GM23248 (cell line): ENCODE measurements at regions not wholly inside any gene's neighbourhood (a gene's known extent, or its start where the extent isn't known, plus 50 kb on each side); places are given as distances from the start of the nearest gene placed in this dataset.

Experiments used
- DNase-seq: peaks from one replicate; pipeline ENCODE4 v3.0.0-alpha.2; 2015
- H2AFZ ChIP-seq: fragments of 200-600 bp; sonication (generic); 2 replicates; pipeline ENCODE4 v1.6.1; 2016; ENCODE audit warnings: antibody characterized with exemption
- H3F3A ChIP-seq: fragments of 200-600 bp; sonication (generic); 2 replicates; pipeline ENCODE4 v1.6.1; 2016; ENCODE audit warnings: mild to moderate bottlenecking, antibody characterized with exemption, mixed run types; ENCODE audit not compliant: insufficient read depth
- H3K27ac ChIP-seq: fragments of 200-600 bp; sonication (generic); 2 replicates; pipeline ENCODE4 v1.5.1; 2016; ENCODE audit warnings: mild to moderate bottlenecking
- H3K27me3 ChIP-seq: fragments of 200-600 bp; sonication (generic); replicated peaks from 2 replicates; pipeline ENCODE4 v1.6.1; 2016; ENCODE audit warnings: mild to moderate bottlenecking; ENCODE audit not compliant: insufficient read depth
- H3K36me3 ChIP-seq: fragments of 200-600 bp; sonication (generic); 2 replicates; pipeline ENCODE4 v1.6.1; 2016; ENCODE audit warnings: low read depth, mild to moderate bottlenecking
- H3K4me1 ChIP-seq: fragments of 200-600 bp; sonication (generic); 2 replicates; pipeline ENCODE4 v1.6.1; 2016; ENCODE audit warnings: mild to moderate bottlenecking; ENCODE audit not compliant: insufficient read depth
- H3K4me2 ChIP-seq: fragments of 200-600 bp; sonication (generic); one replicate; pipeline ENCODE4 v1.6.1; 2016; ENCODE audit warnings: mild to moderate bottlenecking; ENCODE audit not compliant: unreplicated experiment
- H3K4me3 ChIP-seq: fragments of 200-600 bp; sonication (generic); 2 replicates; pipeline ENCODE4 v1.5.1; 2016; ENCODE audit warnings: mild to moderate bottlenecking
- H3K79me2 ChIP-seq: fragments of 200-600 bp; sonication (generic); 2 replicates; pipeline ENCODE4 v1.6.1; 2016; ENCODE audit warnings: mild to moderate bottlenecking; ENCODE audit not compliant: insufficient read depth
- H3K9ac ChIP-seq: fragments of 200-600 bp; sonication (generic); 2 replicates; pipeline ENCODE4 v1.6.1; 2016; ENCODE audit warnings: mild to moderate bottlenecking
- H3K9me2 ChIP-seq: fragments of 200-600 bp; sonication (generic); 2 replicates; pipeline ENCODE4 v1.6.1; 2016; ENCODE audit warnings: mixed run types, mild to moderate bottlenecking, moderate library complexity; ENCODE audit not compliant: insufficient read depth
- H3K9me3 ChIP-seq: fragments of 200-600 bp; sonication (generic); one replicate; pipeline ENCODE4 v1.6.1; 2017; ENCODE audit warnings: low read depth
- H4K20me1 ChIP-seq: fragments of 200-600 bp; sonication (generic); 2 replicates; pipeline ENCODE4 v1.6.0; 2016; ENCODE audit not compliant: insufficient read depth
- EZH2 ChIP-seq: fragments of 200-600 bp; sonication (generic); IDR thresholded peaks from 2 replicates; pipeline ENCODE4 v1.6.1; 2018; ENCODE audit warnings: antibody characterized with exemption, mild to moderate bottlenecking; ENCODE audit not compliant: insufficient read depth, poor library complexity, severe bottlenecking
- EZH2phosphoT487 ChIP-seq: fragments of 200-600 bp; sonication (generic); IDR thresholded peaks from 2 replicates; pipeline ENCODE4 v1.6.1; 2018; ENCODE audit warnings: antibody characterized with exemption, moderate library complexity, mild to moderate bottlenecking, low read depth; ENCODE audit not compliant: insufficient read depth
- WGBS, 2 experiments: methylation state at CpG; one replicate each; pipeline ENCODE4 v1.1.6; 2015 to 2017; ENCODE audit warnings: low lambda C conversion rate in 2 of 2, low coverage in 1 of 2; ENCODE audit errors: missing lambda C conversion rate in 2 of 2; 5-methylcytosine and 5-hydroxymethylcytosine counted together
- in situ Hi-C: fragments of 300-500 bp; cut with MboI; formaldehyde crosslinking; loops from 2 replicates; pipeline ENCODE4 v1.15.0; 2020

DNA sequence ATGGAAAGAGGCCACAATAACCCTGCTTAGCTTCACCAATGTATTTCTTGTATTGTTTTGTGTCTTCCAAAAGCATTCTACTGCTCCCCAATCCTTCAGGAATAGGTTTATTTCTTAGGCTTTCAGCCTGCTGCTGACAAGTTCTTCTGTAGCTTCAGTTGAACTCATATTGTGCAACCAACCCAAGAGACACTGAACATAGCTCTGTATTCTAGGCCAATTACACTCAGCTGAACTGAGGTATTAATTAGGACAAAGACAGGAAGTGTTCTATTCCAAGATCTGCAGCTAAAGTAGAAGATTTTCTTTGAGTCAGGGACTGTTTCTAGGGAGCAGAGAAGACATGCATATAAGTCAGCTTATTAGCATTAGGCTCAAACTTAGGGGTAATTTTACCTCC is 151.8 kb downstream of the LHFPL1 start:
- Histone ChIP-seq H3F3A (no peaks in the 10 kb centered on the region), H3K79me2 (no peaks in the 10 kb centered on the region), H3K4me3 (no peak overlapping the region), H3K9ac (no peak overlapping the region), H3K4me2 (no peak overlapping the region), H3K9me3 (no peaks in the 10 kb centered on the region), H3K9me2 (no peaks in the 10 kb centered on the region), H3K36me3 (no peaks in the 10 kb centered on the region), H2AFZ (no peak overlapping the region), H3K27me3 (no peaks in the 10 kb centered on the region), H3K4me1 (no peaks in the 10 kb centered on the region), H3K27ac (no peak overlapping the region), H4K20me1 (no peaks in the 10 kb centered on the region)
- TF ChIP-seq EZH2phosphoT487 = no peak
- TF ChIP-seq EZH2 = no peak
- in situ Hi-C loops = no loop called here
- DNase-seq = no peak

DNA sequence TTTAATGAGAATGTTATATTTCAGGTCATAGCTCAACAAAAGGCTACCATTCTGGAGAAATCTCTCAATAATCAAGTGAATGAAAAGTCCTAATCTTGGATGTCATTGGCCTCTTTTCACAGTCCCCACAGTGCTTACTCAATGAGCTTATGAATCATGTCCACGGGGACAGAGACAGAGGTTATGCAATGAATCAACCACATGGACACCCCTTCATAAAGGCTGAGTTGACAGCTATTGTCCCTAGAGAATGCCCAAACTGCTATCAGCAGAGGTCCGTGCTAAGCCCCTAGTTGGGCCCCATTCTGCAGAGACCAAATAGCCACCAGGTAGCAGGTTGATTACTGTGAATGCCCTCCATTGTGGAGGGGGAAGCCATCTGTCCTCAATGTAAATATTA is 158.1 kb downstream of the LHFPL1 start:
- Histone ChIP-seq H3K9ac (no peak overlapping the region), H4K20me1 (no peaks in the 10 kb centered on the region), H3K27ac (no peak overlapping the region), H3F3A (no peaks in the 10 kb centered on the region), H3K4me3 (no peak overlapping the region), H3K4me1 (no peaks in the 10 kb centered on the region), H3K27me3 (no peaks in the 10 kb centered on the region), H3K79me2 (no peaks in the 10 kb centered on the region), H2AFZ (no peak overlapping the region), H3K9me2 (no peaks in the 10 kb centered on the region), H3K9me3 (no peaks in the 10 kb centered on the region), H3K4me2 (no peak overlapping the region), H3K36me3 (no peaks in the 10 kb centered on the region)
- in situ Hi-C loops = no loop called here
- TF ChIP-seq EZH2 (no peak), EZH2phosphoT487 (no peak)
- peak; percentile 2 for DNase-seq
- 10 to 33% methylated on average over 2 of the region's 2 CpGs for WGBS, 2 experiments

DNA sequence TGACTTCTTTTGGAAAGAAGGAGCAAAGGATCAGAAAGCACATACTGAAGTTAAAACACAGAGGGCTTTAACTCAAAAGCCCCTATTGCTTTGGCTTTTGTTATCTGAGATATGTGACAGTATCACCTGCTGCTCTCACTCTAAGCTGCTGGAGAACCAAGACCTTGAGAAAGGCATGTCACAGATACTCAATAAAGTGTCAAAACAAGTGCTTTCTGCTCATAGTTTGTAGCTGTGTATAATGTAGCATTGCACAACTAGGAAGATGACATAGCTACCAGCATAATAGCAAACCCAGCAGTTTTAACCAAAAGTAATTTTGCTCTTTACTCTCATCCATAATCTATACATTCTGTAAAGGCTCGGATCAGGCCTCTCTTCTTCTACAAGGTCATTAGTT is 159.6 kb downstream of the LHFPL1 start:
- in situ Hi-C loops = no loop called here
- no peaks in the 10 kb centered on the region for H4K20me1 ChIP-seq
- H3K79me2 ChIP-seq = no peaks in the 10 kb centered on the region
- H3K27ac ChIP-seq = no peak overlapping the region
- TF ChIP-seq EZH2phosphoT487 (no peak), EZH2 (no peak)
- H2AFZ ChIP-seq = no peak overlapping the region
- no peaks in the 10 kb centered on the region for H3K36me3 ChIP-seq
- 13 to 22% methylated on average over 1 of the region's 1 CpG for WGBS, 2 experiments
- H3K4me2 ChIP-seq = no peak overlapping the region
- no peak overlapping the region for H3K4me3 ChIP-seq
- no peak overlapping the region for H3K9ac ChIP-seq
- DNase-seq = no peak
- no peaks in the 10 kb centered on the region for H3K9me3 ChIP-seq
- no peaks in the 10 kb centered on the region for H3K9me2 ChIP-seq
- H3K4me1 ChIP-seq = no peaks in the 10 kb centered on the region
- no peaks in the 10 kb centered on the region for H3K27me3 ChIP-seq
- no peaks in the 10 kb centered on the region for H3F3A ChIP-seq

DNA sequence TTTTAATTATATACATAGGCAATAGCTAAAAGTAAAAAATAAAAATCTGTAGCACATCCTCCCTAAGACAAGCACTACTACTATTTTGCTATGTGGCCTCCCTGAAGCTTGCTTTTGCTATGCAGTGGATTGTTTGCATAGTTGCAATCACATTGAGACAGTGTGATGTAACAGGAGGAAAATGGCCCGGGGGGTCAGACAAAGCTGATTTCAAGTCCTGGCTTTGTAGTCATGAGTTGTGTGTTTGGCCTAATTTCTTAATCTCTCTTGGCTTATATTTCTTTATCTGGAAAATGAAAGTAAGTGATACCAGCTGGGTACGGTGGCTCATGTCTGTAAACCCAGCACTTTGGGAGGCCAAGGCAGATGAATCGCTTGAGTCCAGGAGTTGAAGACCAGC is 166.6 kb downstream of the LHFPL1 start:
- Histone ChIP-seq H3K79me2 (no peaks in the 10 kb centered on the region), H3K9me3 (no peaks in the 10 kb centered on the region), H3K4me2 (no peak overlapping the region), H2AFZ (no peak overlapping the region), H3K27me3 (no peaks in the 10 kb centered on the region), H3F3A (no peaks in the 10 kb centered on the region), H4K20me1 (no peaks in the 10 kb centered on the region), H3K4me3 (no peak overlapping the region), H3K4me1 (no peaks in the 10 kb centered on the region), H3K27ac (no peak overlapping the region), H3K9me2 (no peaks in the 10 kb centered on the region), H3K9ac (no peak overlapping the region), H3K36me3 (no peaks in the 10 kb centered on the region)
- in situ Hi-C loops = no loop called here
- 42 to 65% methylated on average over 3 of the region's 3 CpGs for WGBS, 2 experiments
- no peak for TF ChIP-seq EZH2
- peak; percentile 53 for DNase-seq

DNA sequence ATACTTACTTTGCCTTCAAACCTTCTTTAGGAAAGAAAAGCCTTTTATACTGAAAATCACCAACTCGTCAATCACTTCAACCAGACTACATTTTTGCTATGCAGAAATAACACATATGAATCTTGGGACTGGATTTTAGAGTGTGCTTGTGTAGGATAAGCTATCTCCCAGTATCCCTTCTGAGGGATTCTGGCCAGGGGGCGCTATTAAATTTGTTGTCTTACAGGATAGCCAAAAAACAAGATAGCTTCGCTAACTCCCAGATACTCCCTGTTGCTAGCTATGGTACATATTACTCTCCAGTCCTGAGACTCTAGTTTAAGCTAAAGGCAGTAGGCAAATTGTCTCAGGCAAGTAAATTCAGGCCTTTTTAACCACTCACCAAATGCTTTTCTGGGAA is 167.2 kb downstream of the LHFPL1 start:
- 37 to 44% methylated on average over 3 of the region's 3 CpGs for WGBS, 2 experiments

More for the DNA sequence above, 167.2 kb downstream of the LHFPL1 start:
- Histone ChIP-seq H3K4me3 (no peak overlapping the region), H3F3A (no peaks in the 10 kb centered on the region), H3K27ac (no peak overlapping the region), H3K9me2 (no peaks in the 10 kb centered on the region), H3K9me3 (no peaks in the 10 kb centered on the region), H3K27me3 (no peaks in the 10 kb centered on the region), H3K4me1 (no peaks in the 10 kb centered on the region), H4K20me1 (no peaks in the 10 kb centered on the region), H3K9ac (no peak overlapping the region), H2AFZ (no peak overlapping the region), H3K36me3 (no peaks in the 10 kb centered on the region), H3K4me2 (no peak overlapping the region), H3K79me2 (no peaks in the 10 kb centered on the region)
- in situ Hi-C loops = no loop called here
- TF ChIP-seq EZH2phosphoT487 = no peak
- TF ChIP-seq EZH2 = no peak
- DNase-seq = no peak
